GM12891 (cell line): ENCODE measurements at regions not wholly inside any gene's neighbourhood (a gene's known extent, or its start where the extent isn't known, plus 50 kb on each side); places are given as distances from the start of the nearest gene placed in this dataset.

Experiments
- POLR2A ChIP-seq: IDR thresholded peaks from 2 replicates; pipeline ENCODE4 v1.6.1; 2011; ENCODE audit warnings: low read depth, low read length, control low read depth
- POLR2AphosphoS5 ChIP-seq: IDR thresholded peaks from 2 replicates; pipeline ENCODE4 v1.6.1; 2011; ENCODE audit warnings: low read depth, low read length, control low read depth
- POU2F2 ChIP-seq: IDR thresholded peaks from 2 replicates; pipeline ENCODE4 v1.6.1; 2011; ENCODE audit warnings: low read depth, mild to moderate bottlenecking, control low read depth, low read length, moderate library complexity
- SPI1 ChIP-seq: IDR thresholded peaks from 2 replicates; pipeline ENCODE4 v1.6.1; 2011; ENCODE audit warnings: low read depth, low read length, control low read depth
- TAF1 ChIP-seq: IDR thresholded peaks from 2 replicates; pipeline ENCODE4 v1.6.1; 2011; ENCODE audit warnings: low read depth, low read length, control low read depth

GRCh38 chr2:18156421-18156820 is 278.0 kb downstream of the KCNS3 start:
- TF ChIP-seq POLR2A: no peak
- TF ChIP-seq POLR2AphosphoS5: no peak
- no peak for TF ChIP-seq TAF1
- TF ChIP-seq POU2F2: no peak
- no peak for TF ChIP-seq SPI1
